ENCODE measurements at regions not wholly inside any gene's neighbourhood (a gene's known extent, or its start where the extent isn't known, plus 50 kb on each side); places are given as distances from the start of the nearest gene placed in this dataset.

DNA sequence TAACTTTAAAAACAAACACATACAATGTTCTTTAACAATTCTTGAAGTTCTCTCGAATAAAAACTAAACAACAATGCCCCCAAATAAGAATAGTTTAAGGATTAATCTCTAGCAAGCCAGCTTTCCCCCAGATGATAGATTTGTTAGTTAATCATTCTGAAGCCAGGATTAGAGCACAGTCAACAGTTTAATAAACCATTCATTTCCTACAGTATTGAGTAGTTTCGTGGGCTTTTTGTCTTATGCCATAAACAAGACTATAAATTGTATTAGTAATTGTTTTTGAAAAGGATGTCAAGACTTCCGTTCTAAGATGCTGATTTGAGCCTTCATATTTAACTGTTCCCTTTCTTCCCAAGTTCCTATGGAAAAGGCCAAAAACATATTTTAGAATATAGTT lies 136.6 kb downstream of the PIK3R1 start:
- no peaks in the 10 kb centered on the region for H3K27me3 ChIP-seq (ENCODE audit: insufficient read depth, low read depth, severe bottlenecking)
- H3K4me3 ChIP-seq (ENCODE audit: low read depth, low read length), result no peak overlapping the region
- no peaks in the 10 kb centered on the region for H3K36me3 ChIP-seq
- no peak for DNase-seq
- TF ChIP-seq, protein P1, sequence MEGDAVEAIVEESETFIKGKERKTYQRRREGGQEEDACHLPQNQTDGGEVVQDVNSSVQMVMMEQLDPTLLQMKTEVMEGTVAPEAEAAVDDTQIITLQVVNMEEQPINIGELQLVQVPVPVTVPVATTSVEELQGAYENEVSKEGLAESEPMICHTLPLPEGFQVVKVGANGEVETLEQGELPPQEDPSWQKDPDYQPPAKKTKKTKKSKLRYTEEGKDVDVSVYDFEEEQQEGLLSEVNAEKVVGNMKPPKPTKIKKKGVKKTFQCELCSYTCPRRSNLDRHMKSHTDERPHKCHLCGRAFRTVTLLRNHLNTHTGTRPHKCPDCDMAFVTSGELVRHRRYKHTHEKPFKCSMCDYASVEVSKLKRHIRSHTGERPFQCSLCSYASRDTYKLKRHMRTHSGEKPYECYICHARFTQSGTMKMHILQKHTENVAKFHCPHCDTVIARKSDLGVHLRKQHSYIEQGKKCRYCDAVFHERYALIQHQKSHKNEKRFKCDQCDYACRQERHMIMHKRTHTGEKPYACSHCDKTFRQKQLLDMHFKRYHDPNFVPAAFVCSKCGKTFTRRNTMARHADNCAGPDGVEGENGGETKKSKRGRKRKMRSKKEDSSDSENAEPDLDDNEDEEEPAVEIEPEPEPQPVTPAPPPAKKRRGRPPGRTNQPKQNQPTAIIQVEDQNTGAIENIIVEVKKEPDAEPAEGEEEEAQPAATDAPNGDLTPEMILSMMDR (IDR thresholded peaks at IDR 0.05; ENCODE audit: low read depth, low read length), result no peak
- H3K27ac ChIP-seq, result no peak overlapping the region
- no peaks in the 10 kb centered on the region for H3K9me3 ChIP-seq (ENCODE audit: severe bottlenecking)

DNA sequence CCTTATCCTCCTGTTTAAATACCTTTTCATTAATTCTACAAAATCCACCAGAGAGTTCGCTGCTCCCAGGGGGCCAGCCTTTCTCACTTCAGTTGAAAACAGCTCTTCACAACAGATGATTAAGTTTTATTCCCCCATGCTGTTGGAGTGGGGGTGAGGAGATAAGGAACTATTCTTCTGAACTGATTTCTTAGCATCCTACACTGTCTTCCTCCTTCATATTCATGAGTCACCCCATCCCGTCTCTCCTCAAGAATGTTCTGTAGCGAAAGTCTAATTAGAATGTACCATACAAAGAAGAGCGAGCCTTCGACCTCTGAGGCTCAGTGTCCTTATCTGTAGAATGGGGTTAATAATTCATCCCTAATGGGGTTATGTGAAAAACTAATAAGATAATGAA lies 138.0 kb downstream of the PIK3R1 start:
- TF ChIP-seq, protein P1 (IDR thresholded peaks at IDR 0.05; ENCODE audit: low read depth, low read length), result no peak
- no peaks in the 10 kb centered on the region for H3K9me3 ChIP-seq (ENCODE audit: severe bottlenecking)
- no peak for DNase-seq

DNA sequence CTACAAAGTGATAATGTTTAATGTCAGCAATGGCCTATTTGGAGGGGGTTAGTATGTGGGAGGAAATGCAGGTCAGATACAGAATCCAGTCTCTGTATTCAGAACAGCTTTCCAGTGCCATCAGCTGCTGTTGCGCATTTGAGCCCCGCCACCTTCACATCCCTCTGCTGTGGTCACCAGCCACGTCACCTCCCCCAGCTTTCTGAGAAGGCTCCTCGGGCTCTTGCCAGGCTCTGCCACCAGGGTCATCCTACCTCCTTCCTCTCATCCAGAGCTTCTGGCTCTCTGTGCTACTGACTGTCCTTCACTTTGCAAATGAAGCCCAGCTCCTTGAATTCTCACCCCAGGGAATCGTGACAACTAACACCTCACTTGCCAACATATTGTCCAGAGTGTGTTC lies 138.8 kb downstream of the PIK3R1 start:
- Histone ChIP-seq H3K36me3 (no peaks in the 10 kb centered on the region), H3K27me3 (ENCODE audit: insufficient read depth, low read depth, severe bottlenecking) (no peaks in the 10 kb centered on the region), H3K9me3 (ENCODE audit: severe bottlenecking) (no peaks in the 10 kb centered on the region), H3K4me3 (ENCODE audit: low read depth, low read length) (no peak overlapping the region), H3K27ac (no peak overlapping the region)
- TF ChIP-seq, protein P1 (IDR thresholded peaks at IDR 0.05; ENCODE audit: low read depth, low read length), result no peak
- no peak for DNase-seq

More for the DNA sequence above, 138.0 kb downstream of the PIK3R1 start:
- Histone ChIP-seq H3K36me3 (no peaks in the 10 kb centered on the region), H3K27me3 (ENCODE audit: insufficient read depth, low read depth, severe bottlenecking) (no peaks in the 10 kb centered on the region), H3K27ac (no peak overlapping the region), H3K4me3 (ENCODE audit: low read depth, low read length) (no peak overlapping the region)

DNA sequence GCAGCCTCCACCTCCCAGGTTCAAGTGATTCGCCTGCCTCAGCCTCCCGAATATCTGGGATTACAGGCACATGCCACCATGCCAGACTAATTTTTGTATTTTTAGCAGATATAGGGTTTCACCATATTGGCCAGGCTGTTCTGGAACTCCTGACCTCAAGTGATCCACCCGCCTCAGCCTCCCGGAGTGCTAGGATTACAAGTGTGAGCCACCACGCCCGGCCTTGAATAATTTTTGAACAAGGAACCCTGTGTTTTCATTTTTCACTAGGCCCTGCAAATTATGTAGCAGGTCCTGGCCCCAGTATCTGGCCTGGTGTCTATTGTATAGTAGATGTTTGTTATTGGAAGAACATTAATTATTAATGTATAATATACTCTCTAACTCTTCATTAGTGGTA lies 140.7 kb downstream of the PIK3R1 start:
- Histone ChIP-seq H3K36me3 (no peaks in the 10 kb centered on the region), H3K9me3 (ENCODE audit: severe bottlenecking) (no peaks in the 10 kb centered on the region), H3K4me3 (ENCODE audit: low read depth, low read length) (no peak overlapping the region), H3K27ac (no peak overlapping the region), H3K27me3 (ENCODE audit: insufficient read depth, low read depth, severe bottlenecking) (no peaks in the 10 kb centered on the region)
- no peak for DNase-seq
- TF ChIP-seq, protein P1 (IDR thresholded peaks at IDR 0.05; ENCODE audit: low read depth, low read length), result no peak

DNA sequence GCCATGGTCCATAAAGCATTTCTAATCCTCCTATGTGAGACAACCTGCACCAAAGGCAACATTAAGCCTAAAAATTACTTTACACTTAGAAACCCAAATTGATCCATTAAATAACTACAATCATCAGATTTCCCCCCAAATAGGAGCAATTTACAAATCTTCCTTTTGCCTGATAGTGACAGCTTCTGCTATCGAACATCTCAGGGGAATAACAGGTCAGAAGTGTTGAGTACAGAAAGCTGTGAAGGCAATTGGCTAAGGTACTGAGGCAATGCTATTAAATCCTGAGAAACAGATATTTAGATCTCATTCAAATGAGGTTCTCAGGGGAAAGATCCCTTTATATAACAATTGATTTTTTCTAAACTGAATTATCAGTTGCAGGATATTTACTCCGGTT lies 141.1 kb downstream of the PIK3R1 start:
- no peaks in the 10 kb centered on the region for H3K36me3 ChIP-seq
- H3K27me3 ChIP-seq (ENCODE audit: insufficient read depth, low read depth, severe bottlenecking), result no peaks in the 10 kb centered on the region
- no peak for DNase-seq
- H3K9me3 ChIP-seq (ENCODE audit: severe bottlenecking), result no peaks in the 10 kb centered on the region
- H3K4me3 ChIP-seq (ENCODE audit: low read depth, low read length), result no peak overlapping the region
- no peak overlapping the region for H3K27ac ChIP-seq
- TF ChIP-seq, protein P1 (IDR thresholded peaks at IDR 0.05; ENCODE audit: low read depth, low read length), result no peak

DNA sequence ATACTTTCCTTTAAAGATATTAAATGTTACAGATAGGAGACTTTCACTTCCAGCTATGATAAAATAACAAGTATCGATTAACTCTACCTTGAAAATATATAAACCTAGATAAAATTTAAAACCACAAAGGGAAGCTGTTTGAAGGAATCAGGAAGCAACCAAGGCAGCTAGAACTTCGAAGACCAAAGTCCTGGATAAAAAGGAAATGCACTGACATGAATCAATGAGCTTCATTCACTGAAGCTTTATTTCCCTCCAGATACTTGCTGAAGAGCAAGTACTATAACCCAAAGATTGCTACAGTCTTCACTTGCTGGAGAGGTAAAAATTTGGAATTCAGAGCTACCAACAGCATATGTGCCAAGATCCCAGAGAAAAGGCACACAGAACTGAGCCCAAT lies 144.1 kb downstream of the PIK3R1 start:
- no peak overlapping the region for H3K4me3 ChIP-seq (ENCODE audit: low read depth, low read length)
- H3K9me3 ChIP-seq (ENCODE audit: severe bottlenecking), result no peaks in the 10 kb centered on the region
- H3K27me3 ChIP-seq (ENCODE audit: insufficient read depth, low read depth, severe bottlenecking), result no peaks in the 10 kb centered on the region
- no peaks in the 10 kb centered on the region for H3K36me3 ChIP-seq
- TF ChIP-seq, protein P1 (IDR thresholded peaks at IDR 0.05; ENCODE audit: low read depth, low read length), result no peak
- no peak for DNase-seq
- no peak overlapping the region for H3K27ac ChIP-seq
